GM19452 (cell line): ENCODE measurements at regions not wholly inside any gene's neighbourhood (a gene's known extent, or its start where the extent isn't known, plus 50 kb on each side); places are given as distances from the start of the nearest gene placed in this dataset.
"Not testable (repeated sequence)": the region's sequence is repeated elsewhere in the genome, so short reads cannot be mapped to it uniquely, and the experiment has no call there.

Experiments used
- ATAC-seq: cut with Tn5 transposase; IDR thresholded peaks from one replicate; pipeline ENCODE4 v1.9.1; 2021; ENCODE audit not compliant: unreplicated experiment

GRCh38 chrX:113157496-113157895, 316.9 kb upstream of the AMOT start:
- ATAC-seq: no peak

- ATAC-seq: not testable (repeated sequence)
Observed at GRCh38 chrX:113154315-113154714, 313.7 kb upstream of the AMOT start.

GRCh38 chrX:113136836-113137235, 296.2 kb upstream of the AMOT start:
- no peak for ATAC-seq

GRCh38 chrX:113133316-113133715, 292.7 kb upstream of the AMOT start:
- no peak for ATAC-seq

DNA sequence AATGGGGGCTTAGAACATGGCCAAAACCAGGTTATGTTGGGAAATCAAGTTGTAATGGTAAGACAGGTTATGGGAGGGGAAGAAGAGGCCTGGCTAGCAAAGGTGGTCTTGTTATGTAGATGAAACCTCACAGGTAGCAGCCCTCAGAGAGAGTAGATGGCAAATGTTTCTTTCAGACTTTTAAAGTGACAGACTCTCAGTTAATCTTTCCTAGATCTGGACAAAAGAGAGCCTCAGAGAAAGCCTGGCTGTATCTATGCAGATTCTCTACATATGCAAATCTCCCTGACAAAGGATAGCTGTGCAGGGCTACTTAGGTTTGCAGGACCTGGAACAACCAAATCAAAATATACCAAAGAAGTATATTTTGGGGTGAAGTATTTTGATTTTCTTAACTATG, 284.1 kb upstream of the AMOT start:
- ATAC-seq: no peak

GRCh38 chrX:113075521-113075920, 234.9 kb upstream of the AMOT start:
- ATAC-seq: no peak

GRCh38 chrX:113059714-113060113, 219.1 kb upstream of the AMOT start:
- no peak for ATAC-seq

GRCh38 chrX:113058634-113059033, 218.0 kb upstream of the AMOT start:
- no peak for ATAC-seq

DNA sequence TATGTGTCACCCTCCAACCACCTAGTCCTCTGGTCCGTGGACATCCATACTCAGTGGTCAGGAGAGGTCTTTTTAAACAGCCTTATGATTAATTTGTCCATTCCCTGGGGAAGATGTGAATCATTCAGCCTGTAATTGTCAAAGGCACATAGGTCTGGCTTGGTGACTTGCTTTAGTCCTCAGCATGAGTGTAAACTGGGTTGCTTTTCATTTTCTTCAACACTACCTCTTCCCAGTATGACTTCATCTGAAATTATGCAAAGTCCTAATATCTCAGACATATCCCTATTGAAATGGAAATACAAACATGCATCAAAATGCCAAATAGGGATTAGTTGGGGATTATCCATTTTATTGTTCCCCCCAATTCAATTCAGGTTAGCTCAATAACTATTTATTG, 208.3 kb upstream of the AMOT start:
- ATAC-seq: no peak

GRCh38 chrX:113048480-113048879, 207.8 kb upstream of the AMOT start:
- ATAC-seq: no peak

DNA sequence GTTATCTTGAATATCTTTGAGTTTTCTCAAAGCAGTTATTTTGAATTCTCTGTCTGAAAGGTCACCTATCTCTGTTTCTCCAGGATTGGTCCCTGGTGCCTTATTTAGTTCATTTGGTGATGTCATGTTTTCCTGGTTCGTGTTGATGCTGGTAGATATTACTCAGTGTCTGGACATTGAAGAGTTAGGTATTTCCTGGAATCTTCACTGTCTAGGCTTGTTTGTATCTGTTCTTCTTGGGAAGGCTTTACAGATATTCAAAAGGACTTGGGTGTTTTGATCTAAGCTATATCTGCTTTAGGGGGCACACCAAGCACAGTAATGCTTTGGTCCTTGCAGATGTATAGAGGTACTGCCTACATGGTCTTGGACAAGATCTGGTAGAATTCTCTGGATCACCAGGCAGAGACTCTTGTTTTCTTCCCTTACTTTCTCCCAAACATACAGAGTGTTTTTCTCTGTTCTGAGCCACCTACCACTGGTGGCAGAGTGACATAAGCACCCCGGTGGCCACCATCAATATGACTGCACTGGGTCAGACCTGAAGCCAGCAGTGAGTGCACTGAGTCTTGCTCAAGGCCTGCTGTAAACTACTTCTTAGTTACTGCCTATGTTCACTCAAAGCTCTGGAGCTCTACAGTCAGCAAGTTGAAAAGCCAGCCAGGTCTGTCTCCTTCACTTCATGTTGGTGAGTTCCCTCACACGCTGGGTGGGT, 193.5 kb upstream of the AMOT start:
- no peak for ATAC-seq

DNA sequence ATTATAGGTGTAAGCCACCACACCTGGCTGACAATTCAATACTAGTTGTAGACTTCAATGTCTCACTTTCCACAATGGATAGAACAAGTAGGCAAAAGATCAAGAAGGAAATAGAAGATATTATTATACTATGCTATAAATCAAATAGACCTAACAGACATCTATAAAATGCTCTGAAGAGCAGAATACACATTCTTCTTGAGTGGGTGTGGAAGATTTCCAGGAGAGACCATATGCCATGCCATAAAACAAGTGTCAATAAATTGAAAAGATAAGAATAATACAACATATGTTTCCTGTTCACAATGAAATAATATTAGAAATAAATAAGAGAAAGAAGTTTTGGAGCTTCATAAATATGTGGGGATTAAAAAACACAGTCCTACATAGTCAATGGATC, 179.3 kb upstream of the AMOT start:
- no peak for ATAC-seq

DNA sequence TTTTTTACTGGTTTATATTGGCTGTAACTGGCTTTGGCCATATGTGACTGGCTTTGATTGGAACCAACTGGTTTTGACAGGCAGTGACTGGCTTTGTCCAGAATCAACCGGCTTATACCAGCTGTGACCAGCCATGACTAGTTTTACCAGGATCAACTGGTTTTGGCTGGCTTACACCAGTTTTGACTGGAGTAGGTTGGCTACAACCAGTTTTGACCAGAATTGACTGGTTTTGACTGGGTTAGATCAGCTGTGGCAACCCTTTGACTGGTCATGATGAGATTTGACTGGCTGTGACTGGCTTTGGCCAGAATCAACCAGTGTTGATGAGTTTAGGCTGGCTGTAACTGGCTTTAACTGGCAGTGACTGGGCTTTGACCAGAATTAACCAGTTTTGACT, 169.2 kb upstream of the AMOT start:
- ATAC-seq: no peak

GRCh38 chrX:113009029-113009428, 168.4 kb upstream of the AMOT start:
- no peak for ATAC-seq

DNA sequence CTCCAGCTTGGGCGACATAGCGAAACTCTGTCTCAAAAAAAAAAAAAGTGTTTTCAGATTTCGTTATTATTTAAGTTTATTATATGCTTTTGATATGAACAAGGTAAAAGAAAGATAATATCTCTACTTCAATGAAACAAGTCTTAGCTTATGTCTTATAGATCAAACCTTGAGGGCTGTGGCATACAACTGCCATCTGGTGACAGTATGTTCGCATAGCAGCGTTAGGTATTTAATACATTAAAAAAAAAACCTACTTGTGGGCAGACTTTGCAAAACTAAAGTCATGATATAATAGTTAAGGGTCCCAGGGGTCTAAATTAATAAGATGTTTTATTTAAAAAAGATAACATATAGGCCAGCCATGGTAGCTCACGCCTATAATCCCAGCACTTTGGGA, 161.2 kb upstream of the AMOT start:
- ATAC-seq: no peak

GRCh38 chrX:112997991-112998390, 157.4 kb upstream of the AMOT start:
- ATAC-seq: no peak

- ATAC-seq: no peak
Observed at GRCh38 chrX:112991801-112992200, 151.2 kb upstream of the AMOT start.

- no peak for ATAC-seq
Observed at GRCh38 chrX:112979879-112980278, 139.2 kb upstream of the AMOT start.

DNA sequence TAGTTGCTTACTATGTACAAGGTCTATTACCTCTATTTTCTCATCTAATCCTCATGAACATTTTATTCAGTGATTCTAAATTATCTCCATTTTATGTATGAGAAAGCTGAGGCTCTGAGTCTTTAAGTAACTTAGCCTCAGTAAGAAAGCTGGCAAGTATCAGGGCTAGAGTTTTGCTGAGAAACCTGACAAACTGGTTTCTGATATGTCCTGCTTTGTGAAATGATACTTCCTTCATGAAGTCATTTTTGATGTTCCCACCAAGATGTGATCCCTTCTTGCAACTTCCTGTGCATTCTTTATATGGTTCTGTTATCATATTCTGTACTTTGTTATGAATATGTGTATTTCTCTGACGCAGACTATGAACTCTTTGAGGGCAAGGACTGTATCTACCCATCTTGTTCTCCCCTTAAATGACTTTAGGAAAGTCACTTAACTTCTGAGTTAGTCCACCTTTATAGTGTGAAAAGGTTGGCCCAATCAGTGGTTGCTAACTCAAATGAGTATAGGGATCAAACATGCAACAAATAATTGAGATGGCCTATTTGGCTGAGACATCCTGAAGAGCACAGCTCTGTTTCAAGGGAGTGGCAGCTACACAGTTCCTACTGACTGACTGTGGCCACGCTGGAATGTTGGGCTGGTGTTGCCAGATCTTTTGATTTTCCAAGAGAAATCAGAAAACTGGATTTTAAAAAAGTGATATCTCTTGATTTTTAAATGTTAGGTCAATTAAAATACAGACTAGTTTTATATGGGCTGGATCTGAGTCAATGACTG, 127.9 kb upstream of the AMOT start:
- ATAC-seq: no peak

- ATAC-seq: no peak
Observed at GRCh38 chrX:112967903-112968302, 127.3 kb upstream of the AMOT start.

DNA sequence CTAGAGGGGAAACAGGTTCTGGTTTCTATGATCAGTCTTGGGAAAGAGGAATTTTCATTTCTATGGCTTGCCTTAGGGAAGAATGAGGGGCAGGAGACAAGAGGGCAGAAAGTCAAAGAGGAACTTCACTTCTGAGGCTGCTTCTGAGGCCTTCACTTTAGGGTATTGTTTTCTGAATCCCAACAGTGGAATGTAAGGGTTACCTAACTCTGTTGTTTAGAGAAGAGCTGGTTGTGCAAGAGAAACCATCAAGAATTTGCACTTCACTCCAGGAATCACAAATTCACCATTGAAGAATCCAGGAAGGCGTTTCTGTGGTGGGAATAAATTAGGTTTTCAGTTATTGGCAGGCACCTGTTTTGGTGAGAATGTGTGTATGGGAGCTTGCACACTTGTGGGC, 126.7 kb upstream of the AMOT start:
- no peak for ATAC-seq

GRCh38 chrX:112961981-112962380, 121.3 kb upstream of the AMOT start:
- ATAC-seq: no peak
